ENCODE measurements at regions not wholly inside any gene's neighbourhood (a gene's known extent, or its start where the extent isn't known, plus 50 kb on each side); places are given as distances from the start of the nearest gene placed in this dataset.

GRCh38 chr18:26621161-26622026 is 73.0 kb upstream of the KCTD1 start:
- 46% methylated on average over 22 of the region's 22 CpGs for WGBS (ENCODE audit: low lambda C conversion rate, missing lambda C conversion rate)
- Histone ChIP-seq H3K27me3 (no peaks in the 10 kb centered on the region), H3K9me3 (ENCODE audit: low read depth) (no peaks in the 10 kb centered on the region), H3K4me2 (peak overlapping the region; percentile 61), H3K36me3 (replicated peaks; ENCODE audit: insufficient read depth, low read depth) (no peaks in the 10 kb centered on the region), H3K4me3 (no peak overlapping the region), H4K20me1 (ENCODE audit: insufficient read depth, poor library complexity, severe bottlenecking) (no peaks in the 10 kb centered on the region), H3K9me2 (replicated peaks; ENCODE audit: insufficient read depth) (no peaks in the 10 kb centered on the region), H2AFZ (peak overlapping the region; percentile 29), H3K27ac (no peak overlapping the region), H3K4me1 (ENCODE audit: insufficient read depth) (no peaks in the 10 kb centered on the region), H3K79me2 (no peaks in the 10 kb centered on the region)
- TF ChIP-seq EZH2 (IDR thresholded peaks at IDR 0.05; ENCODE audit: borderline replicate concordance) (no peak), EZH2phosphoT487 (IDR thresholded peaks at IDR 0.05; ENCODE audit: low read depth, severe bottlenecking, unreplicated experiment) (no peak), CTCF (IDR thresholded peaks at IDR 0.05; ENCODE audit: poor library complexity) (peak; percentile 69)
- DNase-seq (ENCODE audit: low spot score) = peak; percentile 72

GRCh38 chr18:26619350-26619749 is 71.0 kb upstream of the KCTD1 start:
- no peak for DNase-seq (ENCODE audit: low spot score)

GRCh38 chr18:26618135-26618534 is 69.8 kb upstream of the KCTD1 start:
- peak overlapping the region; percentile 5 for H3K27ac ChIP-seq
- H2AFZ ChIP-seq = no peak overlapping the region
- H3K9me2 ChIP-seq (replicated peaks; ENCODE audit: insufficient read depth) = no peaks in the 10 kb centered on the region
- WGBS (ENCODE audit: low lambda C conversion rate, missing lambda C conversion rate) = 58% methylated on average over 2 of the region's 2 CpGs
- H4K20me1 ChIP-seq (ENCODE audit: insufficient read depth, poor library complexity, severe bottlenecking) = no peaks in the 10 kb centered on the region
- no peaks in the 10 kb centered on the region for H3K4me1 ChIP-seq (ENCODE audit: insufficient read depth)
- H3K9me3 ChIP-seq (ENCODE audit: low read depth) = no peaks in the 10 kb centered on the region
- H3K4me2 ChIP-seq = no peak overlapping the region
- no peak for DNase-seq (ENCODE audit: low spot score)
- H3K27me3 ChIP-seq = no peaks in the 10 kb centered on the region
- H3K36me3 ChIP-seq (replicated peaks; ENCODE audit: insufficient read depth, low read depth) = no peaks in the 10 kb centered on the region
- TF ChIP-seq EZH2 (IDR thresholded peaks at IDR 0.05; ENCODE audit: borderline replicate concordance) (no peak), EZH2phosphoT487 (IDR thresholded peaks at IDR 0.05; ENCODE audit: low read depth, severe bottlenecking, unreplicated experiment) (no peak), CTCF (IDR thresholded peaks at IDR 0.05; ENCODE audit: poor library complexity) (no peak)
- H3K79me2 ChIP-seq = no peaks in the 10 kb centered on the region
- H3K4me3 ChIP-seq = no peak overlapping the region

More at GRCh38 chr18:26619350-26619749, 71.0 kb upstream of the KCTD1 start:
- no peaks in the 10 kb centered on the region for H3K36me3 ChIP-seq (replicated peaks; ENCODE audit: insufficient read depth, low read depth)
- H4K20me1 ChIP-seq (ENCODE audit: insufficient read depth, poor library complexity, severe bottlenecking) = no peaks in the 10 kb centered on the region
- H3K27me3 ChIP-seq = no peaks in the 10 kb centered on the region
- no peak overlapping the region for H3K4me2 ChIP-seq
- no peak overlapping the region for H3K4me3 ChIP-seq
- H3K4me1 ChIP-seq (ENCODE audit: insufficient read depth) = no peaks in the 10 kb centered on the region
- H3K9me2 ChIP-seq (replicated peaks; ENCODE audit: insufficient read depth) = no peaks in the 10 kb centered on the region
- H2AFZ ChIP-seq = no peak overlapping the region
- H3K79me2 ChIP-seq = no peaks in the 10 kb centered on the region
- no peak overlapping the region for H3K27ac ChIP-seq
- WGBS (ENCODE audit: low lambda C conversion rate, missing lambda C conversion rate) = 77% methylated on average over 6 of the region's 6 CpGs
- TF ChIP-seq EZH2 (IDR thresholded peaks at IDR 0.05; ENCODE audit: borderline replicate concordance) (no peak), CTCF (IDR thresholded peaks at IDR 0.05; ENCODE audit: poor library complexity) (no peak), EZH2phosphoT487 (IDR thresholded peaks at IDR 0.05; ENCODE audit: low read depth, severe bottlenecking, unreplicated experiment) (no peak)
- H3K9me3 ChIP-seq (ENCODE audit: low read depth) = no peaks in the 10 kb centered on the region
